HG03103 (cell line): ENCODE measurements at regions not wholly inside any gene's neighbourhood (a gene's known extent, or its start where the extent isn't known, plus 50 kb on each side); places are given as distances from the start of the nearest gene placed in this dataset.

ENCODE experiments used
- ATAC-seq: cut with Tn5 transposase; IDR thresholded peaks from one replicate; pipeline ENCODE4 v1.9.1; 2021; ENCODE audit warnings: low read depth; ENCODE audit not compliant: unreplicated experiment

GRCh38 chrX:130974323-130974722 is 71.3 kb upstream of the ENOX2 start:
- ATAC-seq = no peak

DNA sequence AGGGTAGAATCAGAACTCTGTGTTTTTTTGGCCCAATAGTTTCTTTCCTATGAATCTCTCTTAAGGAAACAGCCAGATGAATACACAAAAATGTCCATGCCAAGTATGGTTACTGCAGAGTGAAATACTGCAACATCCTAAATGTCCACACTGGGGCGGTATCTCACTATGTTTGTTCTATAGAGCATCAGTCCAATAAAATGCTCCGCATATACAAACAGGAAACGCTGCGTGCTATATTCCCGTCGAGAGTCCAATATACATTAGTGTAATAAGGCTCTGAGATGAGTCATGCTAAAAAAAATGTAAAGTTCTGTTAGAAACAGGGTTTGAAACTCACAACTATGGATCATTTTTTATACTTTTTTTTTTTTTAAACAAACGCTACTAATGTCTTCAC is 72.9 kb upstream of the ENOX2 start:
- peak; percentile 86 for ATAC-seq

DNA sequence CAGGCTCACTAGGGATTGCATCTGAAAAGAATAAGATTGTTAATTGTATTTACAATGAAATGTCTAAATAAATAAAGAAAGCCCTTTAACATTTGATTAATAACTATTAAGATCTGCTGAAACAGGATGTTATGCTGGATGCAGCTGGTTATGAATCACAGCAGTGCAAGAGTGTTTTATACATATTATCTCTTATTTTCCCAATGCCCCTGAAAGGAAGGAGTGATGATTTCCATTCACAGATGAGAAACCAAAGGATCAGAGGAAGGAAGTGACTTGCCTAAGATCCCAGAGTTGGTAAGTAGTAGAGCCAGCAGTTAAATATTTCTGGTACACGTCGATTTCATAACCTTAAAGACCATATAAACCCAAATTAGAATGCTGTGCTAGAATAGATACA is 76.3 kb upstream of the ARHGAP36 start:
- ATAC-seq = no peak

DNA sequence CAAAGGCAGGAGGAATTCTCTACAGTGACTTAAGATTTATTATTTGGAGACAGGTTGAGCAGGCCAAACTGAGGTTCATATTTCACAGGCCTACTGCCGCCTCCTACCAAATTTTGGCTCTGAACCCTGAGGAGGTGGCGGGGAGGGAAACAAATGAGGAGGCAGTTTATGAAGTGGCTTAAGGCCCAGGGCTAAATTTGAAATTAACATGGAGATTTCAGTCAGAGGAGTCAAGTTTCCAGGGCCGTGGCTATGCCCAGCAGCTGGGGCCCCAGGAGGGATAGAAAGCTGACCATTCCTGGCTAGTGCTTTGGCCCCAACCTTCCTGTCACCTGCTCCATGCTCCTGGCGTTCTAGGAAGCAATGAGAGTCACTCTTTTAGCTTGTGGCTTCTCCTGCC is 73.4 kb upstream of the ARHGAP36 start:
- ATAC-seq = no peak

DNA sequence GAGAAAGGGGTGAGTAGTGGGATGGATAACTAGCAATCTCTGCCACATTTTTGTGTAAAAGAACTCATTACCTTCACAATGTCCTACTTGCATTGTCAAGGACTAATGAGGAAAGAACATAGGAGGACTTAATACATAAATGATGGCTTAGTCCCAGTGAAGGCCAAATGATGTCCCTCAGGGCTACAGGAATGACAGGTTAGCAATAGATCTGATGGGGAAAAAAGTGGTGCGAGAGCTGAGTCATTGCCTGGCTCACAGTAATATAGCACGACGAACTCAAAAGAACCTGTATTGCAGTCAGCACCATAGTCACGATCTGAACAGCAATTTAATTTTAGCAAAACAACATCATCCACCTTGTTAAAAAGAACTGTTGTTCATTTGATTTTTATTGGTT is 70.9 kb upstream of the ARHGAP36 start:
- ATAC-seq = no peak

DNA sequence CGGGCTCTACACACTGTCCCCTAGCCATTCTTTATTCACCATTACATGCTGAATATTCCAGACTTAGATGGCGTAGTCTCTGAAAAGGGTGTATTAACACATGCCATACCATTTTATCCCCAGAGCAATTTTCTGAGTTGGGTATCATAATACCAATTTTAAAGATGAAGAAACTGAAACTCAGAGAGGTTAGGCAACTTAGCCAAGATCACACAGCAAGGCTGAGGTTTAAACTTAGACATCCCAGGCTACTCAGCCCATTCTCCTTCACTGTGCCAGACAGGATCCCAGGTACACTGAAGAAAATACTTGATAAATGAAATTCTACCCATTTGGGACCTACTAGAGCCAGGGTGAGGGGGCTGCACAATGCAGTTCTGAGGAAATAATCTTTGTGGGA is 67.4 kb upstream of the ARHGAP36 start:
- ATAC-seq = no peak

- ATAC-seq = no peak
Observed at GRCh38 chrX:130994671-130995070, 63.5 kb upstream of the ARHGAP36 start.

DNA sequence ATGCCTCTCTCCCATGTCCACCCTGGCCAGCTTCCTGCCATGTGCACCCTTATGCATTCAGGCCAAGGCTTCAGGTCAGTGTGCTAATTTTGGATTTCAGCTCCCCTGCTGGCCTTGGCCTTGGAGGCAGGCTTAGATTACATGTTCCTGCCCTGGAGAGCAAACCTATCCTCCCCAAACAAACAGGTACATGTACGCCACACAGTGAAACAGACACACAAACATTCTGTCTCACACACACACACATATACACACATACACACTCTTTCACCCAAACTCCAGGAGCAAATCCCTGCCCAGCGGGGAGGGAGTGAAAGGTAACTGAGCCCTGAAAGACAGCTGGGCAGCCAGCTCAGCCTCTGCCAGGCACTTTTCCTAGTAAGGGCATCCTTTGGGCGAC is 62.7 kb upstream of the ARHGAP36 start:
- no peak for ATAC-seq

DNA sequence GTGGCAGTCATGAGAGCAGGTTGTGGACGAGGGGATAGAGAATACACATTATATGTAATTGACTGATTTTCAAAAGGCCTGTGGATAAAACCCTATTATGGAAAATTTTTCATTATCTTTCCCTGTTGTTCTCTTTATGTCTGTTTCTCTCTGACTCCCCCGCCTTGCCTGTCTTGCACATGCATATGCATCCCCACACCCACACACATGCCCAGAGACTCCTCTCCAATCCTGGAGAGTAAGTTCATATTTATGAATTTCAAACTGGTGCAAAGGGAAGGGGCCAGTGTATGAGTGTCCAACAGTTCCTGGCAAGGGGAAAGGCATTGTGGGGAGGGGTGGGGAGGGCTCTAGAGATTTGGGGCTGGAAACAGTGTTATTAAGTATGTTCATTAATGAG is 60.8 kb upstream of the ARHGAP36 start:
- no peak for ATAC-seq

DNA sequence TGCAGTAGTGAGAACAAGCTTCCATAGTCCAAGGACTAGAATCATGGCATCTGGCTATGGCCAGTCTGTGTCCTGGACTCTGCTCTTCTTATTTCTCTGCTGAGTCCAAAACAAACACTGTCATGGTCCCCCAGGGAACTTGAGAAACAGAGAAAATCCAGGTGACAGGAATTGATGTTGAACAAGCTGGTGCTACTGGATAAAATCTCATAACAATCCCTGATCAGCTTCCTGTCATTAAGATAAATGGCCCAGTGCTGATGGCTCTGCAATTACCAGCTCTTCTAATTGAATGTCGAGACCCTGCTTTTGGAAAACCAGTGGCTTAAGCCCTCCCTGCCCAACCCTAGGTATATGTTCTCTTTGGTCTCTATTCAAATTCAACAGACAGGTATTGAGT is 58.8 kb upstream of the ARHGAP36 start:
- no peak for ATAC-seq
